ENCODE measurements at regions not wholly inside any gene's neighbourhood (a gene's known extent, or its start where the extent isn't known, plus 50 kb on each side); places are given as distances from the start of the nearest gene placed in this dataset.

GRCh38 chr4:57498251-57498650, 388.1 kb upstream of the IGFBP7 start:
- no peaks in the 10 kb centered on the region for H3K36me3 ChIP-seq (ENCODE audit: low read depth)
- H3K4me3 ChIP-seq, result no peak overlapping the region
- H3K9me3 ChIP-seq, result no peaks in the 10 kb centered on the region
- TF ChIP-seq, protein P1, sequence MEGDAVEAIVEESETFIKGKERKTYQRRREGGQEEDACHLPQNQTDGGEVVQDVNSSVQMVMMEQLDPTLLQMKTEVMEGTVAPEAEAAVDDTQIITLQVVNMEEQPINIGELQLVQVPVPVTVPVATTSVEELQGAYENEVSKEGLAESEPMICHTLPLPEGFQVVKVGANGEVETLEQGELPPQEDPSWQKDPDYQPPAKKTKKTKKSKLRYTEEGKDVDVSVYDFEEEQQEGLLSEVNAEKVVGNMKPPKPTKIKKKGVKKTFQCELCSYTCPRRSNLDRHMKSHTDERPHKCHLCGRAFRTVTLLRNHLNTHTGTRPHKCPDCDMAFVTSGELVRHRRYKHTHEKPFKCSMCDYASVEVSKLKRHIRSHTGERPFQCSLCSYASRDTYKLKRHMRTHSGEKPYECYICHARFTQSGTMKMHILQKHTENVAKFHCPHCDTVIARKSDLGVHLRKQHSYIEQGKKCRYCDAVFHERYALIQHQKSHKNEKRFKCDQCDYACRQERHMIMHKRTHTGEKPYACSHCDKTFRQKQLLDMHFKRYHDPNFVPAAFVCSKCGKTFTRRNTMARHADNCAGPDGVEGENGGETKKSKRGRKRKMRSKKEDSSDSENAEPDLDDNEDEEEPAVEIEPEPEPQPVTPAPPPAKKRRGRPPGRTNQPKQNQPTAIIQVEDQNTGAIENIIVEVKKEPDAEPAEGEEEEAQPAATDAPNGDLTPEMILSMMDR (IDR thresholded peaks at IDR 0.05), result no peak
- intact Hi-C loops (cut with DNase I, micrococcal nuclease), result no loop called here
- ATAC-seq, result no peak
- no peaks in the 10 kb centered on the region for H3K4me1 ChIP-seq (ENCODE audit: low read depth)
- DNase-seq, result no peak

DNA sequence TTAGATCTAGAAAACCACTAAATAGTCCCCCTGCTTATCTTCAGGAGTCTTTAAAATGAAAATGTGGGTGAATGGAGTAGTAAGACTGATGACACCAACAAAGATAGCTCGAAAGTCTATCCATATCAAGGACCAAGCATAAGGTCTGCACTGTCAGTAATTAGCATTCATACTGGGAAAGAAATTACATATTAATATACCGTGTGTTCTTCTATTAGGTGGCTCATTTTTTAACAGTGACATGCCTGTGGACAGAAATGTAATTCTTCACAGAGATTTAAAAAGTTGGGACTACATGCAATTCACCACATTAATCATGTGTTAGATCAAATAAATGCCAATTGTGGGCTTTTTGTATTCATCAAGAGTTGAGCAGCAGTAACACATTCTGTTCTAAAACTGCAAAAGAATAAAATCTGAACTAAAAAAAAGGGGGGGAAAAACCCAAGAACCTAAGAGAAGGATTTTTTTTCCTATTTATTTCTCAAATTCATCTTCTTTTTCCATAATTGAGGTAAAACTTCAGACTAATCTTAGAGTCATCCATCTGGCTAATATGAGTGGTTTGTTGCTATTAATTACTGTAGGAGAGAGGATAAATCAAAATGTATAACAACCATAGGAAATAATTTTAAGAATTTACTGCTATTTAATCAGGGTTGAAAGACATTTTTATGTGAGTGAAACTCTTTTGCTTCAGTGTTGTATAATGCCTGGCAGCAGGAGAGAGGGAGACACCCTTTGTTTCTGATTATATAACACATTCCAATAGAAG, 386.7 kb upstream of the IGFBP7 start:
- Histone ChIP-seq H3K36me3 (ENCODE audit: low read depth) (no peaks in the 10 kb centered on the region), H3K4me1 (ENCODE audit: low read depth) (no peaks in the 10 kb centered on the region), H3K9me3 (no peaks in the 10 kb centered on the region), H3K4me3 (no peak overlapping the region)
- ATAC-seq (no peak), DNase-seq (no peak)
- TF ChIP-seq, protein P1 (IDR thresholded peaks at IDR 0.05), result no peak
- intact Hi-C loops (cut with DNase I, micrococcal nuclease), result no loop called here

DNA sequence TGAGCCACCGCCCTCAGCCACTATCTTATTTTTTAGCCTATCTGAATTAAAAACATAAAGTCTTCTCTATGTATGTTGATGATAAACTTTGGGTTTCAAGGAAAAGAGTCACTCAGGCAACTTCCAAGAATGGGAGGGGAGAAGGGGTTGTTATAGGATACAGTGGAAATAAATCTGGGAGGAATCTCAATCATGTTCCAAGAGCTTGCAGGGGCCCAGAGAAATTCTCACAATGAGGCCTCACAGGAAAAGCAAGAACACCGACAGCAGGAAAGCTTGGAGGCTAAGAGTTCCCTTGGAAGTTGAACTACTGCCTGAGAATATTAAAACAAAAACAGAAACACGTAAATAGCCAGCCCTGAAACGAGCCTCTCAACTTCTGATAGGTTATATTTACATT, 384.6 kb upstream of the IGFBP7 start:
- H3K36me3 ChIP-seq (ENCODE audit: low read depth), result no peaks in the 10 kb centered on the region
- TF ChIP-seq, protein P1 (IDR thresholded peaks at IDR 0.05), result no peak
- DNase-seq (no peak), ATAC-seq (no peak)
- no peaks in the 10 kb centered on the region for H3K9me3 ChIP-seq
- H3K4me3 ChIP-seq, result no peak overlapping the region
- no peaks in the 10 kb centered on the region for H3K4me1 ChIP-seq (ENCODE audit: low read depth)
- intact Hi-C loops (cut with DNase I, micrococcal nuclease), result no loop called here

DNA sequence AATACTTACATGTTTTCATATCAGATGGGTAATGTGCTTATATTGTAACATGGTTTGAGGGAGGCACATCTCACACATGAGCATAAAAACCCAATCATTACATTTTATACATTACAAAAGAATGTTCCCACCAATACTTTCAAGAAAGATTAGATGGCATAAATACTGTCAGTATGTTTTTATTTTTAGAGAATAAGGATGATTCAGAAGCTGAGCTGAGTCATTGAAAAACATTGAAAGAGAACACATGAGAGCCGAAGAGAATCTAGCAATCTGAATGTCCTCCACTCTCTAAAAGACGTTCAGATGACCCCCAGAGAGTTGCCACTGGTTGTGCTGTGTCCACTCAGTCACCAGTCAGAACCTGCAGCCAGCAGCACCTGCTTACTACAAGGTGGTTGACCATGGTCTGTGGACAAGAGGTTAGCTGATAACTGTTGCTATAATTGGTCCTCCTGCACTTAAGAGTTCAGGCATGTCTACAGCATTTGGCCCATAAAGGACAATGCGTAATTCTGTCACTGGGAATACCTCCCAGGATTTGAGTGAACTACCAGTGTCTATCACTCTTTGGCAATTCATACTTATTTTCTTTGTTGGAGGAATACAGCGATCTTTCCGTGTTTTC, 382.2 kb upstream of the IGFBP7 start:
- DNase-seq, result no peak
- Histone ChIP-seq H3K36me3 (ENCODE audit: low read depth) (no peaks in the 10 kb centered on the region), H3K4me3 (no peak overlapping the region), H3K4me1 (ENCODE audit: low read depth) (no peaks in the 10 kb centered on the region), H3K9me3 (no peaks in the 10 kb centered on the region)
- TF ChIP-seq, protein P1 (IDR thresholded peaks at IDR 0.05), result no peak
- ATAC-seq, result no peak
- intact Hi-C loops (cut with DNase I, micrococcal nuclease), result no loop called here

DNA sequence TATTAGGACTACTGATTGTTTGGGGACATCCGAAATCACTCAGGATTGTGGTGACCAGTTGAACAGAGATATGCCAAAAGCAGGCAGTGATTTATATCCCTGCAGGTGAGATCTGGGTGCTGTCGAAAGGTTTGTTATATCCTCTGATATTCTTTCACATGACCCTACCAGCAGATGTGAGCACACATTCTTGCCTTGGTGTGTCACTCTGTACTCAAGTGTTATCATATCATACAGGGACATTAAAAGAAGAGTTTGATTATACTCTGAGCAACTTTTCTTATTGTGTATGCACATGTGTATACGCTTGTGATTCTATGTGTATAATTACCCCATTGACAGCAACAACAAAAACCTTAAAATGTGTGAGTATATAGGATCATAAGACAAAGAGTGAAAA, 381.2 kb upstream of the IGFBP7 start:
- Histone ChIP-seq H3K9me3 (no peaks in the 10 kb centered on the region), H3K4me1 (ENCODE audit: low read depth) (no peaks in the 10 kb centered on the region), H3K4me3 (no peak overlapping the region), H3K36me3 (ENCODE audit: low read depth) (no peaks in the 10 kb centered on the region)
- DNase-seq, result no peak
- no peak for ATAC-seq
- TF ChIP-seq, protein P1 (IDR thresholded peaks at IDR 0.05), result no peak
- intact Hi-C loops (cut with DNase I, micrococcal nuclease), result no loop called here

Data from mucosa of descending colon (tissue), 3 donors.